HG03064 (cell line): ENCODE measurements at regions not wholly inside any gene's neighbourhood (a gene's known extent, or its start where the extent isn't known, plus 50 kb on each side); places are given as distances from the start of the nearest gene placed in this dataset.

Experiments used
- ATAC-seq: cut with Tn5 transposase; IDR thresholded peaks from one replicate; pipeline ENCODE4 v1.9.1; 2021; ENCODE audit warnings: low read depth; ENCODE audit not compliant: unreplicated experiment

- no peak for ATAC-seq
These were observed 242.6 kb upstream of the ANKRD30A start for GRCh38 chr10:36882781-36883180.

DNA sequence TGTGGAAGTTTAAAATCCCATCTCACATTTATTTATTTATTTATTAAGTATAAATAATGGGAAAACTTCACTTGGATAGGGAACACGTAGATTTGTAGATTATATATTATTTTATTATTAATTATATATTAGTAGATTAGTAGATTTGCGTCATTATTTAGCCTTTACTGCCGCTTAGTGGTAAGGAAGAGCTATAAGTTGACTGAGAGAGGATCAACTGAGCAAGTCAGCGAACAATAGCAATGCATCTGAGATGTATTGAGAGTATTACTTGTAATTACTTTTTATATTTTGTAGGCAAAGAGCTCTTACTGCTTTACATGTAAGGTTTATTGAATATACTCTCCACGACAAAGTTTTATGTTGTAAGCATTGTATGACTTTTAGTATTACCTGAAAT, 244.5 kb upstream of the ANKRD30A start:
- ATAC-seq, result no peak

- peak; percentile 89 for ATAC-seq
These were observed 252.6 kb upstream of the ANKRD30A start for GRCh38 chr10:36872702-36873393.

DNA sequence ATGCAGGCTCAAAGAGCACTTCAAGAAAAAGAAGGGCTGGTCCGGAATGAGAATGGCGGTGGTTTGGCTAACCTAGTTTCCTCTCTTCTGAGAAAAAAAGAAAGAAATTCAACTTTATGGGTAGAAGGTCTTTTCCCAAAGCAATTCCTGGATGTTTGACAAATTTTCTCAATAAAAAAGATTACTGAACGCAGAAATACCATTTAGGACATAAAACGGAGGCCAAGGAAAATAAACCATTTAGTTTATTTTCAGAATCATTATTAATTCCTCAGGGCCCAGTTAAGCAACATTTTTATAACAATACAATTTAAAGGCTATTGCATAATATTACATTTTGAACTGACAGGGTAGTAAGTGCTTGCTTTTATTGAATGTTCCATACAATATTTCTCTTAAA, 284.6 kb upstream of the ANKRD30A start:
- no peak for ATAC-seq

DNA sequence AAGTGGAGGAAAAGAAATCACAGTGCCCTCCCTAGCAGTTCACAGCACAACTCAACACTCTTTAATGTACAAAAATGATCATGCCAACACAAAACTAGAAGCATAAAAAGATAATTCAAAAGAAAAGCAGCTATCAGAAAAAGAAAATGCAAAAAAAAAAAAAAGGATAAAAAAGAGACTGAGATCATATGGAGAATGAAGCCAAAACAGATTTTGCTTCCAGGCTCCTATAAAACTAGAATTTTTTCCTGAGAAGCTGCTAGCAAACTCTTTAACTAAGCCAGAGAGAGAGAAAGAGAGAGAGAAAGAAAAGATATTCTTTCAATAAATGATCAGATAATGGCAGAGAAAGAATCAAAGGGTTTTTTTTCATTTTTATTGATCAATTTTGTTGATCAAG, 288.0 kb upstream of the ANKRD30A start:
- no peak for ATAC-seq

- no peak for ATAC-seq
These were observed 305.6 kb upstream of the ANKRD30A start for GRCh38 chr10:36819781-36820180.

- no peak for ATAC-seq
These were observed 307.5 kb upstream of the ANKRD30A start for GRCh38 chr10:36817898-36818297.

GRCh38 chr10:36808625-36809362, 316.6 kb upstream of the ANKRD30A start:
- ATAC-seq, result no peak

- no peak for ATAC-seq
These were observed 322.2 kb upstream of the ANKRD30A start for GRCh38 chr10:36803229-36803628.

- ATAC-seq, result no peak
These were observed 322.8 kb upstream of the ANKRD30A start for GRCh38 chr10:36802490-36803153.

GRCh38 chr10:36801660-36802059, 323.7 kb upstream of the ANKRD30A start:
- ATAC-seq, result no peak

GRCh38 chr10:36794981-36795380, 330.4 kb upstream of the ANKRD30A start:
- no peak for ATAC-seq

- no peak for ATAC-seq
These were observed 335.4 kb upstream of the ANKRD30A start for GRCh38 chr10:36789974-36790373.

- no peak for ATAC-seq
These were observed 337.2 kb upstream of the ANKRD30A start for GRCh38 chr10:36788152-36788551.

DNA sequence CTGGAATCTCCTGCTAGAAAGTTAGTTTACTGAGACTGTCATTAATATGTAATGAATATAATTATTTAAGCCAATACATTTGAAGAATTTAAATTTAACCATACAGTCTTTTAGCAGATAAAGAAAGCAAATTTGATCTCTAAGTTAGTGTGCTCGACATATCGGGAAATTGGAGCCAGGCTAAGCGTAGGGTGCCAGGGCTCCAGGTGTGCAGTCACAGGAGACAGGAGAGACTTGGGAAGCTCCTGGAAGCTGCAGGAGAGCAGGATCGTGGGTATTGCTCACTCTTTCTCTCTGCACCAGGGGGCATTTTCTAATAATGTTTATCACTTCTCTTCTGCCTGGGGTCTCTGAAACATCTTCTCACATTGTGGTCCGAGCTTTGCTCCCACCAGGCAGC, 342.0 kb upstream of the ANKRD30A start:
- no peak for ATAC-seq

DNA sequence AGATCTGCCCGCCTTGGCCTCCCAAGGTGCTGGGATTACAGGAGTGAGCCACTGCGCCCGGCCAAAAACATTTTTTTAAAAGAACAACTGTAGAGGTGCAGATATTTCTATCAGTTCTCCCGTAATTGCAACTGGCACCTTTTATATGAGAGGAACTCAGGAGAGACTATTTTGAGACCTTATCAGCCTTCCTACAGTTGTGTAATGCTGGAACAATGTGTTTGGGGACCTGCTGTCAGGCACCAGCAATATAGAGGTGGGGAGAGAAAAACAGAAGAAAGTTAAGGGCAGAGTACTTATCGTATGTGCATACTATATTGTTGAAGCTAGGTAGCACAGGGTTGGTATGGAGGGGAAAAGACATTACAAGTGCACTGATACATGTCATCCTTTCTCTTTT, 343.8 kb upstream of the ANKRD30A start:
- no peak for ATAC-seq

GRCh38 chr10:36780158-36780557, 345.2 kb upstream of the ANKRD30A start:
- no peak for ATAC-seq

GRCh38 chr10:36779238-36779846, 346.1 kb upstream of the ANKRD30A start:
- no peak for ATAC-seq

DNA sequence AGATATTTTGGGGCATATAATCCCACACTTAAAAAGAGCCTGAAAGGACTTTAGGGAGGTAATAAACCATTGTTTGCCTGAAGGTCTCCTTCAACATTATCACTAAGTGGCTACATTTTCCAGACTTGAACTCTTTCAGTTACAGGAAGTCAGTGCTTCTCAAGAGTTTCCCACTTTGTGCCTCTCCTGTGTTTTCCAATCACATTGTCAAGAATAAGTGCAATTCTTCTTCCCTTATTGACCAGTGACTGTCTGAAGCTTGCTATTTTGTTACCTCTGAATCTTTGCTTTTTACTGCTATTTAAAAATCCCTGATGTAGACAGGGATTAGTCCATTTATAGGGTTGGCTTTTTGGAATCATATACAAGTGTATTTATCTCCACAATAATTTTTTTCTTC, 346.7 kb upstream of the ANKRD30A start:
- ATAC-seq, result no peak

DNA sequence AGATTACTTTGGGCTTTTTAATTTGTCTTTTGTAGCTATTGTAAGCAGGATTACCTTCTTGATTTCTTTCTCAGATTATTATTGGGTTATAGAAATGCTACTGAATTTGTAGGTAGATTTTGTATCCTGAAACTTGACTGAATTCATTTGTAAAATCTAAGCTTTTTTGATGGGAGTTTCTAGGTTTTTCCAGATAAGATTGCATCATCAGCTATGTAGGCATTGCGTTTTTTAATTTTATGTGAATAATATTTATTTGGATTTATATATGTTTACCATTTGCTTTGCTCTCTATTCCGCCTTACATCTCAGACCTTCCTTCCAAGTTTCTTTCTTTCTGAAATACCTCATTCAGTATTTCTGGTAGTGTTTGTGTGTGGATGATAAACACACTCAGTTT, 351.7 kb upstream of the ANKRD30A start:
- ATAC-seq, result no peak

GRCh38 chr10:36771725-36772124, 353.7 kb upstream of the ANKRD30A start:
- no peak for ATAC-seq
